Mesothelial cell of epicardium (in vitro differentiated cells): ENCODE measurements at regions not wholly inside any gene's neighbourhood (a gene's known extent, or its start where the extent isn't known, plus 50 kb on each side); places are given as distances from the start of the nearest gene placed in this dataset.

Experiments used
- DNase-seq, 2 experiments: peaks; one replicate each; pipeline ENCODE4 v3.0.0; 2021; ENCODE audit warnings: low spot score in 2 of 2; ENCODE audit not compliant: unreplicated experiment in 2 of 2
- H3K27ac Mint-ChIP-seq: 2 replicates; pipeline ENCODE4 v1.8.0; 2021; ENCODE audit warnings: mixed read lengths
- H3K27me3 Mint-ChIP-seq: 2 replicates; pipeline ENCODE4 v1.8.0; 2021; ENCODE audit warnings: low read depth, mixed read lengths
- H3K36me3 Mint-ChIP-seq: 2 replicates; pipeline ENCODE4 v1.8.0; 2021; ENCODE audit warnings: mixed read lengths
- H3K4me1 Mint-ChIP-seq: 2 replicates; pipeline ENCODE4 v1.8.0; 2021; ENCODE audit warnings: mixed read lengths
- H3K4me3 Mint-ChIP-seq: 2 replicates; pipeline ENCODE4 v1.8.0; 2021; ENCODE audit warnings: mild to moderate bottlenecking, moderate library complexity, mixed read lengths
- H3K9me3 Mint-ChIP-seq: 2 replicates; pipeline ENCODE4 v1.8.0; 2021; ENCODE audit warnings: mixed read lengths
- CTCF ChIP-seq: fragments of 200-600 bp; sonication (generic); IDR thresholded peaks from one replicate; pipeline ENCODE4 v1.5.0; 2021; ENCODE audit warnings: antibody characterized with exemption; ENCODE audit not compliant: unreplicated experiment

DNA sequence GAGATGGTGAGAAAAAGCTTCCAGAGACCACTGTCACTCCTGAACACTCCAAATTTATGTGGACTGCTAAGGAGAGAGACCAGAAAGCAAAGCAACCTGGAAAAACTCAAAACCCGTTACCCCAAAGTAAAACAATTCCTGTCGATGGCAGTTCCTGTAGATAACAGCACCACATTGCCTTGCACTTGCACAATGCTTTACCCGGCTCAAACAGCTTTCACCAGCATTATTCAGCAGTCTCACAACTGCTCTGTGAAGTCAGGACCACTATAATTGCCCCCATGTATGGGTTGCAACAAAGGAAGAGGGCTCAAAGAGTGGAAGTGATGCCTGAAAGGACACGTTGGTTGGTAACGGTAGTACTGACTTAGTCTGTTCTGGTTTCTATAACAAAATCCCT lies 234.8 kb downstream of the BCOR start:
- Mint-ChIP-seq H3K27ac (no peak overlapping the region), H3K4me1 (peaks cover 11% of the 10 kb centered on the region), H3K27me3 (no peaks in the 10 kb centered on the region), H3K36me3 (no peaks in the 10 kb centered on the region), H3K9me3 (peaks cover 16% of the 10 kb centered on the region), H3K4me3 (no peak overlapping the region)
- no peak for TF ChIP-seq CTCF
- DNase-seq = no peak

- peaks cover 22% of the 10 kb centered on the region for H3K9me3 Mint-ChIP-seq
- peak overlapping the region; percentile 43 for H3K27ac Mint-ChIP-seq
- no peaks in the 10 kb centered on the region for H3K36me3 Mint-ChIP-seq
- peaks cover 6% of the 10 kb centered on the region for H3K4me1 Mint-ChIP-seq
- no peaks in the 10 kb centered on the region for H3K27me3 Mint-ChIP-seq
- TF ChIP-seq CTCF = no peak
- no peak for DNase-seq
- no peak overlapping the region for H3K4me3 Mint-ChIP-seq
Observed at GRCh38 chrX:39866229-39866628, 231.5 kb downstream of the BCOR start.

DNA sequence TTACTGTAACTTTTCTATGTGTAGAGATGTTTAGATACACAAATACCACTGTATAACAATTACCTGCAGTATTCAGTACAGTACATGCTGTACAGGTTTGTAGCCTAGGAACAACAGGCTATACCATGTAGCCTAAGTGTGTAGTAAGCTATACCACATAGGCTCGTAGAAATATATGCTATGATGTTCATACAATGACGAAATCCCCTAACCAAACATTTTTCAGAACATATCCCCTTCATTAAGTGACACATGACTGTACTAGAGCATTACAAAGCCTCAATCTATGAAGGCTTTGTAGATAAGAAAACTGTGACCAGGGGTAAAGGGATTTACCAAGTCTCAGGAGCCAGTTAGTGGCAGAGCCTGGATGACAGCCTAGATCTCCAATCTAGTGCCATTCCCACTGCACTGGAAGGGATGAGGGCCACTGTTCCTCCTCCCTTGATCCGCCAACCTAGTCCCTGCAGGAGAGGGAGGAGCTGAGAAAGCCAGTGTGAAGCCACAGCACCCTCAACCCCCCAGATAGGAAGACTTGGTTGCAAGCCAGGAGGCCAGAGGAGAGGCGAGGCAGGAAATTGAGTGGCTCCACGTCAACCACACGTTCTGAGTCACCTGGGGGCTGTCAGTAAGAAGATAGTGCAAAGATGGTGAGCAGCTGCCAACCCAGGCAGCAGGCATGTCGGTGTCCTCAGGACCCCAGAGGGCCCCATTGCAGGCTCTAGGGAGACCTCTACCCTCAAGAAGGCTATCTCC lies 227.7 kb downstream of the BCOR start:
- Mint-ChIP-seq H3K27ac (no peak overlapping the region), H3K27me3 (no peaks in the 10 kb centered on the region), H3K9me3 (peaks cover 18% of the 10 kb centered on the region), H3K4me3 (no peak overlapping the region), H3K36me3 (no peaks in the 10 kb centered on the region), H3K4me1 (peaks cover 6% of the 10 kb centered on the region)
- no peak for DNase-seq
- no peak for TF ChIP-seq CTCF

DNA sequence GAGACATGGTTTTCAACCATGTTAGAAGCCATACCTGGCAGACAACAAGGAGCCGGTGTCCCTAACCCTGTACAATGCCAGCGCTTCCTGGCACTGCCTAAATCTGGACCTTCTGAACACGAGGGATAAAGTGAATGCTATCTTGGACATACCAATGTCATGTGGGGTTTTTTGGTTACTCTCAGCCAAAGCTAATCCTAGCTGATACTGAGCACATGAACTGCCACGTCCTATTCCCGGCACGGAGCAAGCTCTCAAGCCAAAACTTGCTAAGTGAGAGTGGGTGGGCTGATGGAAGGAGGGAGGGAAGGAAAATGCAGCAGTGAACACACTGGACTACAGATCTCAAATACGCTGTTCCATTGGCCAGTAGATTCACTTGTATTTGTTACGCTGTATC lies 226.1 kb downstream of the BCOR start:
- no peak overlapping the region for H3K27ac Mint-ChIP-seq
- peaks cover 12% of the 10 kb centered on the region for H3K4me1 Mint-ChIP-seq
- no peak for TF ChIP-seq CTCF
- H3K27me3 Mint-ChIP-seq = no peaks in the 10 kb centered on the region
- H3K4me3 Mint-ChIP-seq = no peak overlapping the region
- DNase-seq = no peak
- no peaks in the 10 kb centered on the region for H3K36me3 Mint-ChIP-seq
- peaks cover 13% of the 10 kb centered on the region for H3K9me3 Mint-ChIP-seq

GRCh38 chrX:39873117-39873516 lies 224.6 kb downstream of the BCOR start:
- H3K27ac Mint-ChIP-seq = no peak overlapping the region
- peaks cover 15% of the 10 kb centered on the region for H3K4me1 Mint-ChIP-seq
- peaks cover 10% of the 10 kb centered on the region for H3K9me3 Mint-ChIP-seq
- H3K36me3 Mint-ChIP-seq = no peaks in the 10 kb centered on the region
- DNase-seq = no peak
- H3K27me3 Mint-ChIP-seq = no peaks in the 10 kb centered on the region
- H3K4me3 Mint-ChIP-seq = no peak overlapping the region
- TF ChIP-seq CTCF = no peak
